Cerebellar nuclear complex (tissue), 1 donor: ENCODE measurements at regions not wholly inside any gene's neighbourhood (a gene's known extent, or its start where the extent isn't known, plus 50 kb on each side); places are given as distances from the start of the nearest gene placed in this dataset.

Source experiments
- DNase-seq, 2 experiments: peaks; one replicate each; lab custom pipeline; 2025; lab: John Stamatoyannopoulos, UW

GRCh38 chr11:80065086-80065485 lies 624.3 kb upstream of the TENM4 start:
- DNase-seq = no peak

- DNase-seq = no peak
Observed at GRCh38 chr11:80061056-80061455, 620.2 kb upstream of the TENM4 start.

GRCh38 chr11:80054582-80055165 lies 613.8 kb upstream of the TENM4 start:
- DNase-seq = no peak

- DNase-seq = no peak
Observed at GRCh38 chr11:80048513-80048912, 607.7 kb upstream of the TENM4 start.

GRCh38 chr11:80041136-80042000 lies 600.5 kb upstream of the TENM4 start:
- DNase-seq = no peak

- no peak for DNase-seq
Observed at GRCh38 chr11:80034801-80035200, 594.0 kb upstream of the TENM4 start.

GRCh38 chr11:80031014-80031600 lies 590.3 kb upstream of the TENM4 start:
- DNase-seq = no peak

- no peak for DNase-seq
Observed at GRCh38 chr11:80028998-80029397, 588.2 kb upstream of the TENM4 start.

- DNase-seq = no peak
Observed at GRCh38 chr11:80024119-80024518, 583.3 kb upstream of the TENM4 start.

GRCh38 chr11:80023386-80023785 lies 582.6 kb upstream of the TENM4 start:
- no peak for DNase-seq

- no peak for DNase-seq
Observed at GRCh38 chr11:80010536-80010935, 569.7 kb upstream of the TENM4 start.

GRCh38 chr11:80009081-80009480 lies 568.3 kb upstream of the TENM4 start:
- no peak for DNase-seq

GRCh38 chr11:80007616-80008015 lies 566.8 kb upstream of the TENM4 start:
- no peak for DNase-seq

- no peak for DNase-seq
Observed at GRCh38 chr11:79990141-79990540, 549.3 kb upstream of the TENM4 start.

GRCh38 chr11:79982185-79982584 lies 541.4 kb upstream of the TENM4 start:
- no peak for DNase-seq

- no peak for DNase-seq
Observed at GRCh38 chr11:79980916-79981315, 540.1 kb upstream of the TENM4 start.

- no peak for DNase-seq
Observed at GRCh38 chr11:79973721-79974617, 533.1 kb upstream of the TENM4 start.

GRCh38 chr11:79971255-79971654 lies 530.4 kb upstream of the TENM4 start:
- no peak for DNase-seq

- no peak for DNase-seq
Observed at GRCh38 chr11:79966592-79966991, 525.8 kb upstream of the TENM4 start.

GRCh38 chr11:79963856-79964645 lies 523.2 kb upstream of the TENM4 start:
- DNase-seq = no peak

- DNase-seq = no peak
Observed at GRCh38 chr11:79960461-79960860, 519.6 kb upstream of the TENM4 start.
